Kasumi-1 (cell line): ENCODE measurements at regions not wholly inside any gene's neighbourhood (a gene's known extent, or its start where the extent isn't known, plus 50 kb on each side); places are given as distances from the start of the nearest gene placed in this dataset.
"Not testable (repeated sequence)": the region's sequence is repeated elsewhere in the genome, so short reads cannot be mapped to it uniquely, and the experiment has no call there.

Source experiments
- DNase-seq, 2 experiments: peaks; one replicate each; lab custom pipeline; 2025; lab: John Stamatoyannopoulos, UW

- DNase-seq, result no peak
Measured at GRCh38 chr21:38112219-38112789, 144.5 kb upstream of the KCNJ15 start.

GRCh38 chr21:38114717-38115333 is 142.0 kb upstream of the KCNJ15 start:
- DNase-seq, result no peak

- DNase-seq, result no peak
Measured at GRCh38 chr21:38115870-38116269, 140.9 kb upstream of the KCNJ15 start.

GRCh38 chr21:38119793-38120192 is 137.0 kb upstream of the KCNJ15 start:
- no peak for DNase-seq

GRCh38 chr21:38120679-38120983 is 136.2 kb upstream of the KCNJ15 start:
- not testable (repeated sequence) for DNase-seq

GRCh38 chr21:38120984-38121855 is 135.6 kb upstream of the KCNJ15 start:
- no peak for DNase-seq

GRCh38 chr21:38121888-38122720 is 134.7 kb upstream of the KCNJ15 start:
- no peak for DNase-seq

GRCh38 chr21:38123626-38124025 is 133.2 kb upstream of the KCNJ15 start:
- DNase-seq, result no peak

GRCh38 chr21:38126666-38127303 is 130.0 kb upstream of the KCNJ15 start:
- DNase-seq, result peak; percentile 38 to 57

- DNase-seq, result no peak
Measured at GRCh38 chr21:38129711-38130110, 127.1 kb upstream of the KCNJ15 start.

- DNase-seq, result no peak
Measured at GRCh38 chr21:38133240-38133639, 123.6 kb upstream of the KCNJ15 start.

- no peak for DNase-seq
Measured at GRCh38 chr21:38134084-38134873, 122.5 kb upstream of the KCNJ15 start.

GRCh38 chr21:38136201-38136600 is 120.6 kb upstream of the KCNJ15 start:
- DNase-seq, result no peak

- no peak for DNase-seq
Measured at GRCh38 chr21:38139380-38140168, 117.2 kb upstream of the KCNJ15 start.

- DNase-seq, result no peak
Measured at GRCh38 chr21:38140207-38140903, 116.4 kb upstream of the KCNJ15 start.

GRCh38 chr21:38142224-38142623 is 114.6 kb upstream of the KCNJ15 start:
- DNase-seq, result no peak

- DNase-seq, result no peak
Measured at GRCh38 chr21:38144193-38144592, 112.6 kb upstream of the KCNJ15 start.

GRCh38 chr21:38145104-38145503 is 111.7 kb upstream of the KCNJ15 start:
- no peak for DNase-seq

- DNase-seq, result no peak
Measured at GRCh38 chr21:38147391-38147790, 109.4 kb upstream of the KCNJ15 start.

- DNase-seq, result no peak
Measured at GRCh38 chr21:38148046-38148445, 108.7 kb upstream of the KCNJ15 start.
